MM.1S (cell line): ENCODE measurements at regions not wholly inside any gene's neighbourhood (a gene's known extent, or its start where the extent isn't known, plus 50 kb on each side); places are given as distances from the start of the nearest gene placed in this dataset.

Experiments
- EZH2phosphoT487 ChIP-seq: fragments of 300-600 bp; sonication (generic); IDR thresholded peaks from 2 replicates; pipeline ENCODE4 v1.6.1; 2018; ENCODE audit warnings: antibody characterized with exemption, low read length
- TF ChIP-seq, protein P1 (sequence below): fragments of 300-600 bp; sonication (generic); IDR thresholded peaks from 2 replicates; pipeline ENCODE4 v1.5.1; 2016; ENCODE audit warnings: antibody characterized with exemption, low read length, mixed read lengths

DNA sequence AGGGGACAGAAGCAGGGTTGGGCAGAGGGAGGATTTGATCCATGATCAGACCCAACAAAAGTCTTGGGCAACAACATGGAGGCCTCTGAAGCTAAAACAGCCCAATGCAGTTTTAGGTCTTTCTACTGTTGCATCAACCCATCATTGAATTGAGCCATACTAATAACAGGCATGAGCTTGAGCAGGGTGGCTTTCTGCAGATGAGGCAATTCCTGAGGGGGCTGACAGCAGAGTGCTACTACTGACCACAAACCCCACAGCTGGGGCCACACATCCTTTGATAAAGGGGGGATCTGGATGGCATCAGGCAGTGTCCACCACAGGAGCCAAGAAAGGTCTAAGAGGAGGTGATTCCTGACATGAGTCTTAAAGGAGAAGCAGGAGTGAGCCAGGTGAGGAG, 517.0 kb upstream of the PPP2R3A start:
- TF ChIP-seq, protein P1, sequence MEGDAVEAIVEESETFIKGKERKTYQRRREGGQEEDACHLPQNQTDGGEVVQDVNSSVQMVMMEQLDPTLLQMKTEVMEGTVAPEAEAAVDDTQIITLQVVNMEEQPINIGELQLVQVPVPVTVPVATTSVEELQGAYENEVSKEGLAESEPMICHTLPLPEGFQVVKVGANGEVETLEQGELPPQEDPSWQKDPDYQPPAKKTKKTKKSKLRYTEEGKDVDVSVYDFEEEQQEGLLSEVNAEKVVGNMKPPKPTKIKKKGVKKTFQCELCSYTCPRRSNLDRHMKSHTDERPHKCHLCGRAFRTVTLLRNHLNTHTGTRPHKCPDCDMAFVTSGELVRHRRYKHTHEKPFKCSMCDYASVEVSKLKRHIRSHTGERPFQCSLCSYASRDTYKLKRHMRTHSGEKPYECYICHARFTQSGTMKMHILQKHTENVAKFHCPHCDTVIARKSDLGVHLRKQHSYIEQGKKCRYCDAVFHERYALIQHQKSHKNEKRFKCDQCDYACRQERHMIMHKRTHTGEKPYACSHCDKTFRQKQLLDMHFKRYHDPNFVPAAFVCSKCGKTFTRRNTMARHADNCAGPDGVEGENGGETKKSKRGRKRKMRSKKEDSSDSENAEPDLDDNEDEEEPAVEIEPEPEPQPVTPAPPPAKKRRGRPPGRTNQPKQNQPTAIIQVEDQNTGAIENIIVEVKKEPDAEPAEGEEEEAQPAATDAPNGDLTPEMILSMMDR, result no peak
- no peak for TF ChIP-seq EZH2phosphoT487
